HG02938 (cell line): ENCODE measurements at regions not wholly inside any gene's neighbourhood (a gene's known extent, or its start where the extent isn't known, plus 50 kb on each side); places are given as distances from the start of the nearest gene placed in this dataset.

ENCODE experiments used
- ATAC-seq: cut with Tn5 transposase; IDR thresholded peaks from one replicate; pipeline ENCODE4 v1.9.1; 2021; ENCODE audit warnings: mild to moderate bottlenecking, moderate library complexity; ENCODE audit not compliant: unreplicated experiment

GRCh38 chr1:34686531-34686930, 68.3 kb upstream of the GJB5 start:
- ATAC-seq = no peak

- ATAC-seq = no peak
Observed at GRCh38 chr1:34688006-34688741, 66.7 kb upstream of the GJB5 start.

GRCh38 chr1:34690269-34690668, 64.6 kb upstream of the GJB5 start:
- ATAC-seq = no peak

- no peak for ATAC-seq
Observed at GRCh38 chr1:34693081-34693480, 61.8 kb upstream of the GJB5 start.

- ATAC-seq = no peak
Observed at GRCh38 chr1:34694383-34694782, 60.5 kb upstream of the GJB5 start.

- ATAC-seq = no peak
Observed at GRCh38 chr1:34695580-34695979, 59.3 kb upstream of the GJB5 start.

GRCh38 chr1:34696230-34696629, 58.6 kb upstream of the GJB5 start:
- no peak for ATAC-seq

- no peak for ATAC-seq
Observed at GRCh38 chr1:34696981-34697380, 57.9 kb upstream of the GJB5 start.

- ATAC-seq = no peak
Observed at GRCh38 chr1:34697818-34698217, 57.0 kb upstream of the GJB5 start.

- no peak for ATAC-seq
Observed at GRCh38 chr1:34701326-34702060, 53.4 kb upstream of the GJB5 start.
